Right lobe of liver (tissue), 6 donors: ENCODE measurements at regions not wholly inside any gene's neighbourhood (a gene's known extent, or its start where the extent isn't known, plus 50 kb on each side); places are given as distances from the start of the nearest gene placed in this dataset.

Experiments
- ATAC-seq, 4 donors: fragments of 200-7000 bp; cut with Tn5 transposase; one replicate each; pipeline ENCODE4 v1.9.1; 2020; ENCODE audit warnings: mild to moderate bottlenecking in 4 of 4, moderate library complexity in 4 of 4
- DNase-seq, 3 donors: peaks; one replicate each; pipeline ENCODE4 v3.0.0-alpha.2; 2020
- H3K27ac ChIP-seq, 3 donors: fragments of 200-600 bp; one replicate each; pipeline ENCODE4 v1.8.0; 2022
- H3K27me3 ChIP-seq, 2 donors: fragments of 200-600 bp; one replicate each; pipeline ENCODE4 v1.8.0; 2022
- H3K36me3 ChIP-seq, 4 donors: fragments of 200-600 bp; sonication (generic) in 1 of 4; one replicate each; pipeline versions ENCODE4 v1.5.1 to v1.8.0; 2017 to 2022; ENCODE audit warnings: control low read depth in 1 of 4
- H3K4me1 ChIP-seq, 4 donors: fragments of 200-600 bp; sonication (generic) in 1 of 4; one replicate each; pipeline versions ENCODE4 v1.5.1 to v1.8.0; 2017 to 2022; ENCODE audit warnings: control low read depth in 1 of 4
- H3K4me3 ChIP-seq, 3 donors: fragments of 200-600 bp; one replicate each; pipeline ENCODE4 v1.8.0; 2022
- H3K9me3 ChIP-seq, 4 donors: fragments of 200-600 bp; sonication (generic) in 1 of 4; one replicate each; pipeline versions ENCODE4 v1.5.1 to v1.8.0; 2017 to 2022; ENCODE audit warnings: control low read depth in 1 of 4
- CTCF ChIP-seq, 4 donors: fragments of 200-600 bp in 3 of 4; fragments of 450-650 bp in 1 of 4; IDR thresholded peaks; one replicate each; pipeline versions ENCODE4 v1.5.1 to v1.8.0; 2016 to 2022; ENCODE audit warnings: antibody characterized with exemption in 4 of 4, mild to moderate bottlenecking in 2 of 4
- POLR2A ChIP-seq: fragments of 450-650 bp; IDR thresholded peaks from one replicate; pipeline ENCODE4 v1.6.1; 2017; ENCODE audit warnings: antibody characterized with exemption, mild to moderate bottlenecking
- WGBS: methylation state at CpG from one replicate; pipeline ENCODE4 v1.1.6; 2018; ENCODE audit warnings: low coverage, low lambda C conversion rate; ENCODE audit not compliant: insufficient coverage; ENCODE audit errors: missing lambda C conversion rate; 5-methylcytosine and 5-hydroxymethylcytosine counted together
- intact Hi-C, 2 donors: fragments of 100-400 bp; cut with DNase I; formaldehyde crosslinking; loops; one replicate each; pipeline versions ENCODE4 v1.11.2 to v1.14.1; 2022
- donor health status: DM: no; HTN: yes; CAD: no.
- donor health status: DM: no; HTN: no; CAD: no.
- donor health status: DM: no; HTN: no; CAD: no.
- donor health status: DM: no; HTN: yes; CAD: no.
- donor health status: DM: no; HTN: yes; CAD: no.

GRCh38 chr15:95304151-95304946, 1026.2 kb upstream of the NR2F2 start:
- WGBS = 29% methylated on average over 11 of the region's 12 CpGs
- peak overlapping the region; percentile 30 to 55 (median 47) for H3K27ac ChIP-seq
- no peaks in the 10 kb centered on the region for H3K9me3 ChIP-seq
- no peaks in the 10 kb centered on the region for H3K36me3 ChIP-seq
- H3K4me1 ChIP-seq = no peaks in the 10 kb centered on the region
- ATAC-seq = peak in 1 of 4 donors; percentile 38
- TF ChIP-seq POLR2A (no peak), CTCF (IDR thresholded peaks at IDR 0.05) (no peak)
- no peak for DNase-seq
- no peak overlapping the region for H3K4me3 ChIP-seq
- H3K27me3 ChIP-seq = no peaks in the 10 kb centered on the region
- intact Hi-C loops = no loop called here

GRCh38 chr15:95304947-95305400, 1025.5 kb upstream of the NR2F2 start:
- ATAC-seq (no peak), DNase-seq (no peak)
- H3K4me1 ChIP-seq = no peaks in the 10 kb centered on the region
- no peak overlapping the region for H3K4me3 ChIP-seq
- H3K9me3 ChIP-seq = no peaks in the 10 kb centered on the region
- intact Hi-C loops = no loop called here
- WGBS = 33% methylated on average over 4 of the region's 4 CpGs
- peak overlapping the region in 1 of 3 donors; percentile 55 for H3K27ac ChIP-seq
- H3K27me3 ChIP-seq = no peaks in the 10 kb centered on the region
- TF ChIP-seq CTCF (IDR thresholded peaks at IDR 0.05) = no peak
- no peak for TF ChIP-seq POLR2A
- H3K36me3 ChIP-seq = no peaks in the 10 kb centered on the region

- TF ChIP-seq POLR2A (no peak), CTCF (IDR thresholded peaks at IDR 0.05) (no peak)
- no peaks in the 10 kb centered on the region for H3K36me3 ChIP-seq
- H3K4me3 ChIP-seq = no peak overlapping the region
- H3K4me1 ChIP-seq = no peaks in the 10 kb centered on the region
- H3K27me3 ChIP-seq = no peaks in the 10 kb centered on the region
- no peaks in the 10 kb centered on the region for H3K9me3 ChIP-seq
- H3K27ac ChIP-seq = no peak overlapping the region
- DNase-seq (no peak), ATAC-seq (no peak)
- intact Hi-C loops = no loop called here
- 92% methylated on average over 4 of the region's 4 CpGs for WGBS
These were observed 1023.4 kb upstream of the NR2F2 start for GRCh38 chr15:95307115-95307514.

GRCh38 chr15:95319242-95319641, 1011.3 kb upstream of the NR2F2 start:
- ATAC-seq = no peak
- no peaks in the 10 kb centered on the region for H3K36me3 ChIP-seq
- no peaks in the 10 kb centered on the region for H3K4me1 ChIP-seq
- no peak overlapping the region for H3K4me3 ChIP-seq
- intact Hi-C loops = no loop called here
- 65% methylated on average over 4 of the region's 4 CpGs for WGBS
- no peak for DNase-seq
- H3K9me3 ChIP-seq = no peaks in the 10 kb centered on the region
- no peak for TF ChIP-seq POLR2A
- no peak for TF ChIP-seq CTCF (IDR thresholded peaks at IDR 0.05)
- no peaks in the 10 kb centered on the region for H3K27me3 ChIP-seq
- no peak overlapping the region for H3K27ac ChIP-seq
